HCT116 (cell line): ENCODE measurements at regions not wholly inside any gene's neighbourhood (a gene's known extent, or its start where the extent isn't known, plus 50 kb on each side); places are given as distances from the start of the nearest gene placed in this dataset.

ENCODE experiments used
- ATAC-seq: fragments of 200-7000 bp; cut with Tn5 transposase; 2 replicates; pipeline ENCODE4 v1.9.1; 2020; ENCODE audit warnings: mild to moderate bottlenecking, moderate library complexity
- BruUV-seq: library from RNA; stranded (reverse); fragments of 400-500 nt; replicated peaks from 2 replicates; lab custom pipeline; 2021; lab: Mats Ljungman, UMichigan
- CTCF ChIA-PET: fragments of 300-600 bp; sonication (Branson Sonifier 250); formaldehyde crosslinking; loops from one replicate; lab custom pipeline; 2021; ENCODE audit warnings: antibody characterized with exemption; lab: Charles Lee
- POLR2A ChIA-PET: fragments of 300-600, 350-600 bp; sonication (Branson Sonifier 250); formaldehyde crosslinking; loops from one replicate; lab custom pipeline; 2021; ENCODE audit warnings: antibody characterized with exemption; lab: Charles Lee
- RAD21 ChIA-PET, 2 experiments: fragments of 300-600 bp; sonication (Branson Sonifier 250); formaldehyde crosslinking; loops; one replicate each; lab custom pipeline; 2023; ENCODE audit warnings: low total read pairs in 2 of 2; ENCODE audit not compliant: uncharacterized antibody in 2 of 2, unreplicated experiment in 2 of 2, low non-redundant PET in 1 of 2; lab: Charles Lee
- DNase-seq: peaks from one replicate; pipeline ENCODE4 v3.0.0-alpha.2; 2010; ENCODE audit warnings: low read depth, low spot score
- H2AFZ ChIP-seq: fragments of 200-600 bp; shearing (Covaris generic), sonication (generic); 2 replicates; pipeline ENCODE4 v1.6.1; 2017; ENCODE audit warnings: low read depth, mixed run types, mixed read lengths, antibody characterized with exemption, low read length; ENCODE audit not compliant: poor library complexity, severe bottlenecking
- H3K27ac ChIP-seq: 2 replicates; pipeline ENCODE4 v1.5.1; 2012; ENCODE audit warnings: low read depth, low read length
- H3K27me3 ChIP-seq: fragments of 200-600 bp; sonication (generic); 2 replicates; pipeline ENCODE4 v1.6.1; 2016; ENCODE audit warnings: mixed run types, low read length, mixed read lengths; ENCODE audit not compliant: insufficient read depth
- H3K36me3 ChIP-seq, 2 experiments: fragments of 200-500 bp in 1 of 2; fragments of 200-600 bp in 1 of 2; sonication (Bioruptor generic) in 1 of 2; sonication (generic) in 1 of 2; 2 replicates each; pipeline versions ENCODE4 v1.5.1 to v1.6.1; 2014 to 2016; ENCODE audit warnings: low read length in 2 of 2, inconsistent platforms in 1 of 2, mixed read lengths in 1 of 2, mixed run types in 1 of 2; ENCODE audit not compliant: insufficient read depth in 2 of 2, control insufficient read depth in 1 of 2
- H3K4me1 ChIP-seq, 2 experiments: fragments of 200-600 bp in 1 of 2; sonication (generic) in 1 of 2; 2 replicates each; pipeline versions ENCODE4 v1.5.1 to v1.6.1; 2012 to 2017; ENCODE audit warnings: low read length in 2 of 2, inconsistent platforms in 1 of 2, mild to moderate bottlenecking in 1 of 2, mixed read lengths in 1 of 2, mixed run types in 1 of 2, moderate library complexity in 1 of 2; ENCODE audit not compliant: insufficient read depth in 2 of 2, control insufficient read depth in 1 of 2
- H3K4me2 ChIP-seq: fragments of 200-600 bp; sonication (generic); 2 replicates; pipeline ENCODE4 v1.6.1; 2017; ENCODE audit warnings: mixed run types, low read length, mixed read lengths
- H3K4me3 ChIP-seq, 2 experiments: fragments of 200-600 bp in 1 of 2; sonication (generic) in 1 of 2; replicated peaks in 1 of 2; 2 replicates each; pipeline ENCODE4 v1.5.1; 2011 to 2016; ENCODE audit warnings: low read length in 2 of 2, control low read depth in 1 of 2, low read depth in 1 of 2, mild to moderate bottlenecking in 1 of 2, mixed read lengths in 1 of 2, mixed run types in 1 of 2
- H3K79me2 ChIP-seq: fragments of 200-600 bp; sonication (generic); 2 replicates; pipeline ENCODE4 v1.6.1; 2017; ENCODE audit warnings: mild to moderate bottlenecking, mixed run types, low read length, moderate library complexity, mixed read lengths; ENCODE audit not compliant: insufficient read depth
- H3K9ac ChIP-seq: fragments of 200-600 bp; sonication (generic); 2 replicates; pipeline ENCODE4 v1.6.1; 2016; ENCODE audit warnings: low read length, mixed read lengths
- H3K9me2 ChIP-seq: fragments of 200-600 bp; sonication (generic), shearing (Covaris generic); 2 replicates; pipeline ENCODE4 v1.6.1; 2017; ENCODE audit warnings: mixed run types, mild to moderate bottlenecking, moderate library complexity; ENCODE audit not compliant: insufficient read depth
- H3K9me3 ChIP-seq, 2 experiments: fragments of 200-500 bp in 1 of 2; fragments of 200-600 bp in 1 of 2; sonication (Bioruptor generic) in 1 of 2; sonication (generic) in 1 of 2; 2 replicates each; pipeline ENCODE4 v1.6.1; 2014 to 2017; ENCODE audit warnings: low read length in 2 of 2, mixed read lengths in 2 of 2, inconsistent platforms in 1 of 2, low read depth in 1 of 2, mild to moderate bottlenecking in 1 of 2, mixed run types in 1 of 2, moderate library complexity in 1 of 2; ENCODE audit not compliant: control insufficient read depth in 1 of 2, insufficient read depth in 1 of 2
- H4K20me1 ChIP-seq: fragments of 200-600 bp; sonication (generic), shearing (Covaris generic); 2 replicates; pipeline ENCODE4 v1.6.1; 2017; ENCODE audit warnings: mixed run types, mild to moderate bottlenecking, moderate library complexity; ENCODE audit not compliant: insufficient read depth
- CBX3 ChIP-seq: IDR thresholded peaks from 2 replicates; pipeline ENCODE4 v1.6.1; 2012; ENCODE audit warnings: low read depth
- CEBPB ChIP-seq: IDR thresholded peaks from 2 replicates; pipeline ENCODE4 v1.6.1; 2012; ENCODE audit warnings: low read depth
- ELF1 ChIP-seq: IDR thresholded peaks from 2 replicates; pipeline ENCODE4 v1.6.1; 2012; ENCODE audit warnings: low read depth, borderline replicate concordance
- EZH2 ChIP-seq: fragments of 200-600 bp; sonication (generic); IDR thresholded peaks from 2 replicates; pipeline ENCODE4 v1.6.1; 2017; ENCODE audit warnings: antibody characterized with exemption, mixed run types
- POLR2AphosphoS5 ChIP-seq: IDR thresholded peaks from 2 replicates; pipeline ENCODE4 v1.6.1; 2011; ENCODE audit warnings: mild to moderate bottlenecking, low read depth, low read length, moderate library complexity
- RAD21 ChIP-seq: IDR thresholded peaks from 2 replicates; pipeline ENCODE4 v1.6.1; 2012; ENCODE audit warnings: low read depth, mild to moderate bottlenecking
- SP1 ChIP-seq: IDR thresholded peaks from 2 replicates; pipeline ENCODE4 v1.6.1; 2012; ENCODE audit warnings: low read depth
- SRF ChIP-seq: IDR thresholded peaks from 2 replicates; pipeline ENCODE4 v1.6.1; 2012; ENCODE audit warnings: low read depth
- ZNF274 ChIP-seq: fragments of 200-500 bp; sonication (Bioruptor generic); IDR thresholded peaks from 2 replicates; pipeline ENCODE4 v1.6.1; 2014; ENCODE audit warnings: mild to moderate bottlenecking, low read depth, low read length, inconsistent platforms
- intact Hi-C: fragments of 100-400 bp; cut with micrococcal nuclease; formaldehyde crosslinking; loops from 2 replicates; pipeline ENCODE4 v1.10.0; 2022
- TF ChIP-seq, protein P1 (sequence below): IDR thresholded peaks from 2 replicates; pipeline ENCODE4 v1.6.1; 2011; ENCODE audit warnings: mild to moderate bottlenecking, low read length, moderate library complexity; ENCODE audit not compliant: insufficient replicate concordance; ENCODE audit errors: extremely low read depth
- TF ChIP-seq, protein P2 (sequence below): IDR thresholded peaks from 2 replicates; pipeline ENCODE4 v1.6.1; 2012; ENCODE audit warnings: low read depth
- TF ChIP-seq, protein P3 (sequence below): IDR thresholded peaks from 2 replicates; pipeline ENCODE4 v1.6.1; 2012
- TF ChIP-seq, protein P4 (sequence below), 3 experiments: fragments of 200-600 bp in 1 of 3; sonication (generic) in 1 of 3; IDR thresholded peaks in 2 of 3; conservative IDR thresholded peaks in 1 of 3; 2 replicates each; pipeline ENCODE4 v1.5.1; 2012 to 2017; ENCODE audit warnings: low read depth in 2 of 3, low read length in 2 of 3, antibody characterized with exemption in 1 of 3, borderline replicate concordance in 1 of 3, control low read depth in 1 of 3, mild to moderate bottlenecking in 1 of 3, mixed read lengths in 1 of 3, mixed run types in 1 of 3, moderate library complexity in 1 of 3; ENCODE audit not compliant: insufficient read depth in 1 of 3

DNA sequence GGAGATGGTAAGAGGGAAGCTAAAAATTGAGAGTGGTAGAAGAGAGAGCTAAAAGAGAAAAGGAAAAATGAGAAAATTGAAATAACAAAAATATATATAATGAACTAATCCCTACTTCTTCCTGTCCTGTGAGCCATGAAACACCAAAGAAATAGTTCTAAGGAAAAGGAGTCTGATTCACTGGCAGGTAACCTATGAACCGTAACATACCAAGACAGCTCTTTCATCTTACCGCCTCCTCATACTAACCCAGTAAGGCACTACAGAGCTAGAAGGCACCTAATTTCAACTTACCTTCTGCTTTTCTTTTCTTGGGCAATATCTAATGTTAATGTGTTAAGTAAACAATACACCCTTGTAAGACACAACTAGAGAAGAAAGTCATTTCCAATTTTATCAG, 297.7 kb upstream of the DIAPH2 start:
- Histone ChIP-seq H3K4me3 (no peak overlapping the region), H2AFZ (no peak overlapping the region), H3K79me2 (no peaks in the 10 kb centered on the region), H3K9ac (no peak overlapping the region), H3K9me2 (no peaks in the 10 kb centered on the region), H3K27ac (no peak overlapping the region), H3K9me3 (no peaks in the 10 kb centered on the region), H3K4me1 (no peaks in the 10 kb centered on the region), H3K4me2 (no peak overlapping the region), H4K20me1 (no peaks in the 10 kb centered on the region), H3K27me3 (no peaks in the 10 kb centered on the region), H3K36me3 (no peaks in the 10 kb centered on the region)
- BruUV-seq, result no TSS peak
- TF ChIP-seq, protein P1, sequence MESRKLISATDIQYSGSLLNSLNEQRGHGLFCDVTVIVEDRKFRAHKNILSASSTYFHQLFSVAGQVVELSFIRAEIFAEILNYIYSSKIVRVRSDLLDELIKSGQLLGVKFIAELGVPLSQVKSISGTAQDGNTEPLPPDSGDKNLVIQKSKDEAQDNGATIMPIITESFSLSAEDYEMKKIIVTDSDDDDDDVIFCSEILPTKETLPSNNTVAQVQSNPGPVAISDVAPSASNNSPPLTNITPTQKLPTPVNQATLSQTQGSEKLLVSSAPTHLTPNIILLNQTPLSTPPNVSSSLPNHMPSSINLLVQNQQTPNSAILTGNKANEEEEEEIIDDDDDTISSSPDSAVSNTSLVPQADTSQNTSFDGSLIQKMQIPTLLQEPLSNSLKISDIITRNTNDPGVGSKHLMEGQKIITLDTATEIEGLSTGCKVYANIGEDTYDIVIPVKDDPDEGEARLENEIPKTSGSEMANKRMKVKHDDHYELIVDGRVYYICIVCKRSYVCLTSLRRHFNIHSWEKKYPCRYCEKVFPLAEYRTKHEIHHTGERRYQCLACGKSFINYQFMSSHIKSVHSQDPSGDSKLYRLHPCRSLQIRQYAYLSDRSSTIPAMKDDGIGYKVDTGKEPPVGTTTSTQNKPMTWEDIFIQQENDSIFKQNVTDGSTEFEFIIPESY, result no peak
- TF ChIP-seq RAD21, result no peak
- TF ChIP-seq ELF1, result no peak
- TF ChIP-seq ZNF274, result no peak
- no peak for TF ChIP-seq CEBPB
- TF ChIP-seq, protein P2, sequence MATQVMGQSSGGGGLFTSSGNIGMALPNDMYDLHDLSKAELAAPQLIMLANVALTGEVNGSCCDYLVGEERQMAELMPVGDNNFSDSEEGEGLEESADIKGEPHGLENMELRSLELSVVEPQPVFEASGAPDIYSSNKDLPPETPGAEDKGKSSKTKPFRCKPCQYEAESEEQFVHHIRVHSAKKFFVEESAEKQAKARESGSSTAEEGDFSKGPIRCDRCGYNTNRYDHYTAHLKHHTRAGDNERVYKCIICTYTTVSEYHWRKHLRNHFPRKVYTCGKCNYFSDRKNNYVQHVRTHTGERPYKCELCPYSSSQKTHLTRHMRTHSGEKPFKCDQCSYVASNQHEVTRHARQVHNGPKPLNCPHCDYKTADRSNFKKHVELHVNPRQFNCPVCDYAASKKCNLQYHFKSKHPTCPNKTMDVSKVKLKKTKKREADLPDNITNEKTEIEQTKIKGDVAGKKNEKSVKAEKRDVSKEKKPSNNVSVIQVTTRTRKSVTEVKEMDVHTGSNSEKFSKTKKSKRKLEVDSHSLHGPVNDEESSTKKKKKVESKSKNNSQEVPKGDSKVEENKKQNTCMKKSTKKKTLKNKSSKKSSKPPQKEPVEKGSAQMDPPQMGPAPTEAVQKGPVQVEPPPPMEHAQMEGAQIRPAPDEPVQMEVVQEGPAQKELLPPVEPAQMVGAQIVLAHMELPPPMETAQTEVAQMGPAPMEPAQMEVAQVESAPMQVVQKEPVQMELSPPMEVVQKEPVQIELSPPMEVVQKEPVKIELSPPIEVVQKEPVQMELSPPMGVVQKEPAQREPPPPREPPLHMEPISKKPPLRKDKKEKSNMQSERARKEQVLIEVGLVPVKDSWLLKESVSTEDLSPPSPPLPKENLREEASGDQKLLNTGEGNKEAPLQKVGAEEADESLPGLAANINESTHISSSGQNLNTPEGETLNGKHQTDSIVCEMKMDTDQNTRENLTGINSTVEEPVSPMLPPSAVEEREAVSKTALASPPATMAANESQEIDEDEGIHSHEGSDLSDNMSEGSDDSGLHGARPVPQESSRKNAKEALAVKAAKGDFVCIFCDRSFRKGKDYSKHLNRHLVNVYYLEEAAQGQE, result no peak
- TF ChIP-seq, protein P3, sequence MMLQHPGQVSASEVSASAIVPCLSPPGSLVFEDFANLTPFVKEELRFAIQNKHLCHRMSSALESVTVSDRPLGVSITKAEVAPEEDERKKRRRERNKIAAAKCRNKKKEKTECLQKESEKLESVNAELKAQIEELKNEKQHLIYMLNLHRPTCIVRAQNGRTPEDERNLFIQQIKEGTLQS, result no peak
- TF ChIP-seq, protein P4, sequence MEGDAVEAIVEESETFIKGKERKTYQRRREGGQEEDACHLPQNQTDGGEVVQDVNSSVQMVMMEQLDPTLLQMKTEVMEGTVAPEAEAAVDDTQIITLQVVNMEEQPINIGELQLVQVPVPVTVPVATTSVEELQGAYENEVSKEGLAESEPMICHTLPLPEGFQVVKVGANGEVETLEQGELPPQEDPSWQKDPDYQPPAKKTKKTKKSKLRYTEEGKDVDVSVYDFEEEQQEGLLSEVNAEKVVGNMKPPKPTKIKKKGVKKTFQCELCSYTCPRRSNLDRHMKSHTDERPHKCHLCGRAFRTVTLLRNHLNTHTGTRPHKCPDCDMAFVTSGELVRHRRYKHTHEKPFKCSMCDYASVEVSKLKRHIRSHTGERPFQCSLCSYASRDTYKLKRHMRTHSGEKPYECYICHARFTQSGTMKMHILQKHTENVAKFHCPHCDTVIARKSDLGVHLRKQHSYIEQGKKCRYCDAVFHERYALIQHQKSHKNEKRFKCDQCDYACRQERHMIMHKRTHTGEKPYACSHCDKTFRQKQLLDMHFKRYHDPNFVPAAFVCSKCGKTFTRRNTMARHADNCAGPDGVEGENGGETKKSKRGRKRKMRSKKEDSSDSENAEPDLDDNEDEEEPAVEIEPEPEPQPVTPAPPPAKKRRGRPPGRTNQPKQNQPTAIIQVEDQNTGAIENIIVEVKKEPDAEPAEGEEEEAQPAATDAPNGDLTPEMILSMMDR (IDR thresholded peaks at IDR 0.05 in 2 of 3, conservative IDR thresholded peaks at IDR 0.05 in 1 of 3; ENCODE audit: borderline replicate concordance in 1 of 3, insufficient read depth in 1 of 3, low read depth in 2 of 3, low read length in 2 of 3), result no peak
- TF ChIP-seq CBX3, result no peak
- TF ChIP-seq EZH2, result no peak
- no peak for TF ChIP-seq SP1
- no peak for TF ChIP-seq SRF
- no peak for TF ChIP-seq POLR2AphosphoS5
- CTCF ChIA-PET, result no interaction called here
- intact Hi-C loops, result no loop called here
- POLR2A ChIA-PET, result no interaction called here
- DNase-seq (no peak), ATAC-seq (no peak)
- RAD21 ChIA-PET, result no interaction called here
